ENCODE measurements at regions not wholly inside any gene's neighbourhood (a gene's known extent, or its start where the extent isn't known, plus 50 kb on each side); places are given as distances from the start of the nearest gene placed in this dataset.
A peak's percentile ranks its signal among the peaks of the same experiment; 100 is the strongest.
"Not testable (repeated sequence)": the region's sequence is repeated elsewhere in the genome, so short reads cannot be mapped to it uniquely, and the experiment has no call there.

- H3K4me3 ChIP-seq (ENCODE audit: low read depth in 1 of 3, low read length in 3 of 3): no peak overlapping the region
- DNase-seq (ENCODE audit: low spot score): no peak
- TF ChIP-seq HNF4A (conservative IDR thresholded peaks at IDR 0.05): no peak
- no peak for TF ChIP-seq HNF4G (IDR thresholded peaks at IDR 0.05)
- TF ChIP-seq JUND (IDR thresholded peaks at IDR 0.05): no peak
- no peak for TF ChIP-seq EGR1 (IDR thresholded peaks at IDR 0.05; ENCODE audit: low read depth in 2 of 2)
- no peak for TF ChIP-seq ZBTB33 (IDR thresholded peaks at IDR 0.05)
- no peak for TF ChIP-seq NR2F2 (IDR thresholded peaks at IDR 0.05)
- no peak for TF ChIP-seq YY1 (IDR thresholded peaks at IDR 0.05)
- TF ChIP-seq RAD21 (IDR thresholded peaks at IDR 0.05): no peak
- no peaks in the 10 kb centered on the region for H3K36me3 ChIP-seq (ENCODE audit: control insufficient read depth in 4 of 4, insufficient read depth in 3 of 4, low read depth in 1 of 4, low read length in 3 of 4)
- H3K27ac ChIP-seq (ENCODE audit: low read depth in 1 of 2, low read length in 2 of 2): no peak overlapping the region
- no peaks in the 10 kb centered on the region for H3K4me1 ChIP-seq (ENCODE audit: control insufficient read depth in 4 of 4, insufficient read depth in 4 of 4, low read length in 3 of 4)
- H3K9me3 ChIP-seq (ENCODE audit: control insufficient read depth in 4 of 4, low read length in 3 of 4): no peaks in the 10 kb centered on the region
- H3K9ac ChIP-seq (ENCODE audit: low read depth in 1 of 2, low read length in 2 of 2): no peak overlapping the region
- H3K27me3 ChIP-seq (ENCODE audit: control insufficient read depth in 4 of 4, insufficient read depth in 4 of 4, low read length in 3 of 4): no peaks in the 10 kb centered on the region
Observed at GRCh38 chr5:109546461-109546860, 136.7 kb upstream of the PJA2 start.

- 58% methylated on average over 1 of the region's 1 CpG for WGBS
Observed at GRCh38 chr5:109544873-109545272, 135.1 kb upstream of the PJA2 start.

GRCh38 chr5:109538692-109539091, 128.9 kb upstream of the PJA2 start:
- not testable (repeated sequence) for H3K36me3 ChIP-seq (ENCODE audit: control insufficient read depth in 4 of 4, insufficient read depth in 3 of 4, low read depth in 1 of 4, low read length in 3 of 4); H3K27ac ChIP-seq (ENCODE audit: low read depth in 1 of 2, low read length in 2 of 2); H3K9ac ChIP-seq (ENCODE audit: low read depth in 1 of 2, low read length in 2 of 2); H3K9me3 ChIP-seq (ENCODE audit: control insufficient read depth in 4 of 4, low read length in 3 of 4); H3K4me1 ChIP-seq (ENCODE audit: control insufficient read depth in 4 of 4, insufficient read depth in 4 of 4, low read length in 3 of 4); H3K4me3 ChIP-seq (ENCODE audit: low read depth in 1 of 3, low read length in 3 of 3); H3K27me3 ChIP-seq (ENCODE audit: control insufficient read depth in 4 of 4, insufficient read depth in 4 of 4, low read length in 3 of 4); DNase-seq (ENCODE audit: low spot score)
- TF ChIP-seq HNF4A (conservative IDR thresholded peaks at IDR 0.05) (peak; percentile 71 to 78), FOXA2 (IDR thresholded peaks at IDR 0.05) (peak; percentile 43), MAX (IDR thresholded peaks at IDR 0.05) (peak; percentile 39), ZBTB33 (IDR thresholded peaks at IDR 0.05) (peak; percentile 43), RAD21 (IDR thresholded peaks at IDR 0.05) (peak; percentile 53 to 59), HNF4G (IDR thresholded peaks at IDR 0.05) (peak; percentile 50), SP1 (IDR thresholded peaks at IDR 0.05) (peak; percentile 47), RXRA (IDR thresholded peaks at IDR 0.05) (peak; percentile 29 to 50), CTCF (IDR thresholded peaks at IDR 0.05; ENCODE audit: low read depth, low read length, missing input control) (peak; percentile 21)
- WGBS: 41% methylated on average over 1 of the region's 1 CpG

More at GRCh38 chr5:109544873-109545272, 135.1 kb upstream of the PJA2 start:
- not testable (repeated sequence) for H3K9ac ChIP-seq (ENCODE audit: low read depth in 1 of 2, low read length in 2 of 2); H3K36me3 ChIP-seq (ENCODE audit: control insufficient read depth in 4 of 4, insufficient read depth in 3 of 4, low read depth in 1 of 4, low read length in 3 of 4); H3K27ac ChIP-seq (ENCODE audit: low read depth in 1 of 2, low read length in 2 of 2); H3K4me1 ChIP-seq (ENCODE audit: control insufficient read depth in 4 of 4, insufficient read depth in 4 of 4, low read length in 3 of 4); H3K9me3 ChIP-seq (ENCODE audit: control insufficient read depth in 4 of 4, low read length in 3 of 4); H3K27me3 ChIP-seq (ENCODE audit: control insufficient read depth in 4 of 4, insufficient read depth in 4 of 4, low read length in 3 of 4); DNase-seq (ENCODE audit: low spot score); H3K4me3 ChIP-seq (ENCODE audit: low read depth in 1 of 3, low read length in 3 of 3)

GRCh38 chr5:109535090-109535489, 125.3 kb upstream of the PJA2 start:
- not testable (repeated sequence) for H3K9me3 ChIP-seq (ENCODE audit: control insufficient read depth in 4 of 4, low read length in 3 of 4)
- 95% methylated on average over 3 of the region's 4 CpGs for WGBS

More at GRCh38 chr5:109535090-109535489, 125.3 kb upstream of the PJA2 start:
- H3K9ac ChIP-seq (ENCODE audit: low read depth in 1 of 2, low read length in 2 of 2); H3K4me3 ChIP-seq (ENCODE audit: low read depth in 1 of 3, low read length in 3 of 3); DNase-seq (ENCODE audit: low spot score); H3K27me3 ChIP-seq (ENCODE audit: control insufficient read depth in 4 of 4, insufficient read depth in 4 of 4, low read length in 3 of 4); H3K36me3 ChIP-seq (ENCODE audit: control insufficient read depth in 4 of 4, insufficient read depth in 3 of 4, low read depth in 1 of 4, low read length in 3 of 4); H3K27ac ChIP-seq (ENCODE audit: low read depth in 1 of 2, low read length in 2 of 2): not testable (repeated sequence)
- H3K4me1 ChIP-seq (ENCODE audit: control insufficient read depth in 4 of 4, insufficient read depth in 4 of 4, low read length in 3 of 4): peaks cover 0 to 13% (median 2%) of the 10 kb centered on the region in 4 donors
